ENCODE measurements at regions not wholly inside any gene's neighbourhood (a gene's known extent, or its start where the extent isn't known, plus 50 kb on each side); places are given as distances from the start of the nearest gene placed in this dataset.
"Not testable (repeated sequence)": the region's sequence is repeated elsewhere in the genome, so short reads cannot be mapped to it uniquely, and the experiment has no call there.

- DNase-seq, result no peak
Observed at GRCh38 chr6:47180633-47181032, 129.1 kb downstream of the TNFRSF21 start.

- DNase-seq, result no peak
Observed at GRCh38 chr6:47179286-47179685, 130.4 kb downstream of the TNFRSF21 start.

- DNase-seq, result no peak
Observed at GRCh38 chr6:47175656-47176055, 133.5 kb upstream of the ADGRF1 start.

GRCh38 chr6:47174502-47175023 lies 132.4 kb upstream of the ADGRF1 start:
- DNase-seq, result no peak

- not testable (repeated sequence) for DNase-seq
Observed at GRCh38 chr6:47174063-47174462, 131.9 kb upstream of the ADGRF1 start.

GRCh38 chr6:47173145-47173544 lies 131.0 kb upstream of the ADGRF1 start:
- DNase-seq, result not testable (repeated sequence)

- DNase-seq, result no peak
Observed at GRCh38 chr6:47170617-47170947, 128.4 kb upstream of the ADGRF1 start.

GRCh38 chr6:47169785-47170616 lies 127.9 kb upstream of the ADGRF1 start:
- no peak for DNase-seq

GRCh38 chr6:47168180-47168579 lies 126.0 kb upstream of the ADGRF1 start:
- DNase-seq, result no peak

- no peak for DNase-seq
Observed at GRCh38 chr6:47165918-47166317, 123.8 kb upstream of the ADGRF1 start.

- DNase-seq, result no peak
Observed at GRCh38 chr6:47164877-47165276, 122.7 kb upstream of the ADGRF1 start.

- no peak for DNase-seq
Observed at GRCh38 chr6:47163536-47163935, 121.4 kb upstream of the ADGRF1 start.

- no peak for DNase-seq
Observed at GRCh38 chr6:47162793-47163192, 120.7 kb upstream of the ADGRF1 start.

GRCh38 chr6:47162231-47162630 lies 120.1 kb upstream of the ADGRF1 start:
- no peak for DNase-seq

- no peak for DNase-seq
Observed at GRCh38 chr6:47161176-47161687, 119.1 kb upstream of the ADGRF1 start.

GRCh38 chr6:47160702-47161101 lies 118.6 kb upstream of the ADGRF1 start:
- no peak for DNase-seq

GRCh38 chr6:47159763-47160162 lies 117.6 kb upstream of the ADGRF1 start:
- no peak for DNase-seq

GRCh38 chr6:47157653-47158219 lies 115.6 kb upstream of the ADGRF1 start:
- DNase-seq, result no peak

GRCh38 chr6:47157063-47157462 lies 114.9 kb upstream of the ADGRF1 start:
- no peak for DNase-seq

- DNase-seq, result no peak
Observed at GRCh38 chr6:47156196-47156595, 114.1 kb upstream of the ADGRF1 start.

GRCh38 chr6:47153404-47153755 lies 111.2 kb upstream of the ADGRF1 start:
- DNase-seq, result no peak

- DNase-seq, result no peak
Observed at GRCh38 chr6:47152666-47153403, 110.7 kb upstream of the ADGRF1 start.

GRCh38 chr6:47151232-47151898 lies 109.2 kb upstream of the ADGRF1 start:
- no peak for DNase-seq
